Prostate gland (tissue), 2 donors: ENCODE measurements at regions not wholly inside any gene's neighbourhood (a gene's known extent, or its start where the extent isn't known, plus 50 kb on each side); places are given as distances from the start of the nearest gene placed in this dataset.
"Not testable (repeated sequence)": the region's sequence is repeated elsewhere in the genome, so short reads cannot be mapped to it uniquely, and the experiment has no call there.

Experiments
- POLR2A ChIP-seq: fragments of 450-650 bp; IDR thresholded peaks from one replicate; pipeline ENCODE4 v1.6.1; 2016; ENCODE audit warnings: antibody characterized with exemption, mild to moderate bottlenecking
- POLR2AphosphoS5 ChIP-seq: sonication (generic); formaldehyde crosslinking; IDR thresholded peaks from one replicate; pipeline ENCODE4 v1.6.1; 2017; ENCODE audit warnings: antibody characterized with exemption
- TF ChIP-seq, protein P1 (sequence below), 4 experiments: fragments of 200-600 bp in 2 of 4; fragments of 450-650 bp in 2 of 4; sonication (generic) in 2 of 4; IDR thresholded peaks; 1 replicate in 3 of 4; 2 replicates in 1 of 4; pipeline ENCODE4 v1.5.1; 2016 to 2019; ENCODE audit warnings: antibody characterized with exemption in 4 of 4, mild to moderate bottlenecking in 2 of 4, moderate library complexity in 2 of 4

DNA sequence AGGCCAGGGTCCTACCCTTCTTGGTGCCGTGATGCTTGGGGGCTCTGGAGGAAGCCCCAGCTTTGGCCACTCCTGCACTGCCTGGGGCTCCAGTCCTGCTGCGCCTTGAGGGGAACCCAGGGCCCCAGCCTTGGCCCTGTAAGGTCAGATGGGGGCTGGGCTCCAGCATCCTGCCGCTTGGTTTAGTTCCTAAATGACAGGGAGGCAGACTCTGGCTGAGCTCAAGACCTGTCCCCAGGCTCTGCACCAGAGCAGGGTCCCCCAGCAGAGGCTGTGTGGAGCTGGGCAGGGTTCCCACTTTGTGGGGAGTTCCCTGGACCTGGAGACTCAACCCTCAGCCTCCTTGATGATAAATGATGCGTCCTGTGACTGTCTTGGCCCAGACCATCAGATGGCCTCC lies 395.4 kb downstream of the TMEM121 start:
- TF ChIP-seq POLR2AphosphoS5, POLR2A: not testable (repeated sequence)
- TF ChIP-seq, protein P1, sequence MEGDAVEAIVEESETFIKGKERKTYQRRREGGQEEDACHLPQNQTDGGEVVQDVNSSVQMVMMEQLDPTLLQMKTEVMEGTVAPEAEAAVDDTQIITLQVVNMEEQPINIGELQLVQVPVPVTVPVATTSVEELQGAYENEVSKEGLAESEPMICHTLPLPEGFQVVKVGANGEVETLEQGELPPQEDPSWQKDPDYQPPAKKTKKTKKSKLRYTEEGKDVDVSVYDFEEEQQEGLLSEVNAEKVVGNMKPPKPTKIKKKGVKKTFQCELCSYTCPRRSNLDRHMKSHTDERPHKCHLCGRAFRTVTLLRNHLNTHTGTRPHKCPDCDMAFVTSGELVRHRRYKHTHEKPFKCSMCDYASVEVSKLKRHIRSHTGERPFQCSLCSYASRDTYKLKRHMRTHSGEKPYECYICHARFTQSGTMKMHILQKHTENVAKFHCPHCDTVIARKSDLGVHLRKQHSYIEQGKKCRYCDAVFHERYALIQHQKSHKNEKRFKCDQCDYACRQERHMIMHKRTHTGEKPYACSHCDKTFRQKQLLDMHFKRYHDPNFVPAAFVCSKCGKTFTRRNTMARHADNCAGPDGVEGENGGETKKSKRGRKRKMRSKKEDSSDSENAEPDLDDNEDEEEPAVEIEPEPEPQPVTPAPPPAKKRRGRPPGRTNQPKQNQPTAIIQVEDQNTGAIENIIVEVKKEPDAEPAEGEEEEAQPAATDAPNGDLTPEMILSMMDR (IDR thresholded peaks at IDR 0.05): not testable (repeated sequence)
